ENCODE measurements at regions not wholly inside any gene's neighbourhood (a gene's known extent, or its start where the extent isn't known, plus 50 kb on each side); places are given as distances from the start of the nearest gene placed in this dataset.
A peak's percentile ranks its signal among the peaks of the same experiment; 100 is the strongest.

DNA sequence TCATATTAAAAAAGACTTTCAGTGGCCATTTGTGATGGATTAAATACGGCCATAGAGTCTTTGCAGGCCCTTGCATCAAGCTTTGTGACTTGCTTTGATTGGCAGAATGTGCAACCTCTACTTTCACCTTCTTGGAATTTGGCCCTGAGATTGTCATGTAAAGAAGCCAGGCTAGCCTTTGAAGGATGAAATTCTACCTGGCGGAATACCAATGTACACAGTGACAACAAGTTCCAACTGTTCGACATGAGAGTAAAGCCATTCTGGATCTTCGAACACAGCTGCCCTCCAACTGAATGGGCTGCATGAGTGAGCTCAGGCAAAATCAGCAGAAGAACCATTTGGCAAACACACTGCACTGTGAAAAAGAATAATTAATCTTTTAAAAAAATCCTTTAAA lies 321.3 kb downstream of the PHF14 start (continued):
- TF ChIP-seq, protein P1, sequence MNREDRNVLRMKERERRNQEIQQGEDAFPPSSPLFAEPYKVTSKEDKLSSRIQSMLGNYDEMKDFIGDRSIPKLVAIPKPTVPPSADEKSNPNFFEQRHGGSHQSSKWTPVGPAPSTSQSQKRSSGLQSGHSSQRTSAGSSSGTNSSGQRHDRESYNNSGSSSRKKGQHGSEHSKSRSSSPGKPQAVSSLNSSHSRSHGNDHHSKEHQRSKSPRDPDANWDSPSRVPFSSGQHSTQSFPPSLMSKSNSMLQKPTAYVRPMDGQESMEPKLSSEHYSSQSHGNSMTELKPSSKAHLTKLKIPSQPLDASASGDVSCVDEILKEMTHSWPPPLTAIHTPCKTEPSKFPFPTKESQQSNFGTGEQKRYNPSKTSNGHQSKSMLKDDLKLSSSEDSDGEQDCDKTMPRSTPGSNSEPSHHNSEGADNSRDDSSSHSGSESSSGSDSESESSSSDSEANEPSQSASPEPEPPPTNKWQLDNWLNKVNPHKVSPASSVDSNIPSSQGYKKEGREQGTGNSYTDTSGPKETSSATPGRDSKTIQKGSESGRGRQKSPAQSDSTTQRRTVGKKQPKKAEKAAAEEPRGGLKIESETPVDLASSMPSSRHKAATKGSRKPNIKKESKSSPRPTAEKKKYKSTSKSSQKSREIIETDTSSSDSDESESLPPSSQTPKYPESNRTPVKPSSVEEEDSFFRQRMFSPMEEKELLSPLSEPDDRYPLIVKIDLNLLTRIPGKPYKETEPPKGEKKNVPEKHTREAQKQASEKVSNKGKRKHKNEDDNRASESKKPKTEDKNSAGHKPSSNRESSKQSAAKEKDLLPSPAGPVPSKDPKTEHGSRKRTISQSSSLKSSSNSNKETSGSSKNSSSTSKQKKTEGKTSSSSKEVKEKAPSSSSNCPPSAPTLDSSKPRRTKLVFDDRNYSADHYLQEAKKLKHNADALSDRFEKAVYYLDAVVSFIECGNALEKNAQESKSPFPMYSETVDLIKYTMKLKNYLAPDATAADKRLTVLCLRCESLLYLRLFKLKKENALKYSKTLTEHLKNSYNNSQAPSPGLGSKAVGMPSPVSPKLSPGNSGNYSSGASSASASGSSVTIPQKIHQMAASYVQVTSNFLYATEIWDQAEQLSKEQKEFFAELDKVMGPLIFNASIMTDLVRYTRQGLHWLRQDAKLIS (CRISPR knock-in tag; IDR thresholded peaks at IDR 0.05), result no peak
- TF ChIP-seq ETV1 (tag; conservative IDR thresholded peaks at IDR 0.05; ENCODE audit: low read depth) (no peak), PHB (CRISPR knock-in tag; IDR thresholded peaks at IDR 0.05) (no peak), GABPB1 (CRISPR knock-in tag; IDR thresholded peaks at IDR 0.05) (no peak), PHF20 (IDR thresholded peaks at IDR 0.05; ENCODE audit: partially characterized antibody) (no peak), FOSL1 (tag; conservative IDR thresholded peaks at IDR 0.05) (no peak)

DNA sequence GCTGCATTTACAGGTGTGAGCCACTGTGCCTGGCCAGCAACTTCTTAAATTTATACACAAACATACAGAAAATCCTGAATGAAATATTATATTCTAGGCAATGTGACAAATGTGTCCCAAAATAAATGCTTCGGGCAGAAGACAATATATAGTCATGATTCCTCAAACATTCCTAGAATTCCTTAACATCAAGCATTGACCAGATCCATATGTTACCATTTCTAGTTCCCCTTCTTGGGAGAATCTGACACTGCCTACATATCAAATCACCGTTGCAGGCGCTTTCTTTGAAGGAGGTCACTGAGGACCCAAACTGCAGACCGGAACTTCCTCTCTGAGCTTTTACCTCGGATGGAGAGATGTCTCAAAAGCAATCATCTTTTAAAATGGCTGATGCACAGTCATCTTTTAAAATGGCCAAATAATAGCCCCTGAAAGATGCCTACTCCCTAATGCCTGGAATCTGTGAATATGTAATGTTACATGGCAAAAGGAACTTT lies 323.5 kb downstream of the PHF14 start:
- Histone ChIP-seq H3K4me2 (ENCODE audit: insufficient read depth, low read length) (no peak overlapping the region), H3K4me1 (replicated peaks in 1 of 2; ENCODE audit: control insufficient read depth in 2 of 2, insufficient read depth in 2 of 2, low read length in 2 of 2) (no peaks in the 10 kb centered on the region), H2AFZ (ENCODE audit: low read depth, low read length) (peak overlapping the region; percentile 44; the same call in 1 of the 2 replicates), H3K36me3 (ENCODE audit: control insufficient read depth, insufficient read depth, low read length) (no peaks in the 10 kb centered on the region), H3K4me3 (no peak overlapping the region), H3K9ac (ENCODE audit: insufficient read depth in 1 of 2, low read depth in 2 of 2, low read length in 2 of 2) (no peak overlapping the region), H3K9me3 (replicated peaks; ENCODE audit: control insufficient read depth, insufficient read depth, low read depth, low read length) (no peaks in the 10 kb centered on the region), H3K9me1 (ENCODE audit: control insufficient read depth, insufficient read depth, low read length) (no peaks in the 10 kb centered on the region), H3K27ac (ENCODE audit: extremely low read depth, low read depth, low read length) (no peak overlapping the region), H4K20me1 (replicated peaks; ENCODE audit: control insufficient read depth, insufficient read depth, low read length) (no peaks in the 10 kb centered on the region), H3K79me2 (ENCODE audit: control insufficient read depth, insufficient read depth, low read length) (no peaks in the 10 kb centered on the region), H3K27me3 (ENCODE audit: control insufficient read depth in 2 of 2, insufficient read depth in 2 of 2, low read length in 2 of 2) (no peaks in the 10 kb centered on the region)
- TF ChIP-seq TSC22D4 (tag; IDR thresholded peaks at IDR 0.05) (no peak), HDAC3 (IDR thresholded peaks at IDR 0.05; ENCODE audit: borderline replicate concordance, partially characterized antibody) (no peak), CREB1 (IDR thresholded peaks at IDR 0.05) (no peak), CREB1 (CRISPR knock-in tag; IDR thresholded peaks at IDR 0.05) (no peak), SLC30A9 (CRISPR knock-in tag; IDR thresholded peaks at IDR 0.05) (no peak), SAP30 (IDR thresholded peaks at IDR 0.05; ENCODE audit: borderline replicate concordance, insufficient read depth, low read depth, low read length, poor library complexity, severe bottlenecking) (no peak)
- TF ChIP-seq, protein P2, sequence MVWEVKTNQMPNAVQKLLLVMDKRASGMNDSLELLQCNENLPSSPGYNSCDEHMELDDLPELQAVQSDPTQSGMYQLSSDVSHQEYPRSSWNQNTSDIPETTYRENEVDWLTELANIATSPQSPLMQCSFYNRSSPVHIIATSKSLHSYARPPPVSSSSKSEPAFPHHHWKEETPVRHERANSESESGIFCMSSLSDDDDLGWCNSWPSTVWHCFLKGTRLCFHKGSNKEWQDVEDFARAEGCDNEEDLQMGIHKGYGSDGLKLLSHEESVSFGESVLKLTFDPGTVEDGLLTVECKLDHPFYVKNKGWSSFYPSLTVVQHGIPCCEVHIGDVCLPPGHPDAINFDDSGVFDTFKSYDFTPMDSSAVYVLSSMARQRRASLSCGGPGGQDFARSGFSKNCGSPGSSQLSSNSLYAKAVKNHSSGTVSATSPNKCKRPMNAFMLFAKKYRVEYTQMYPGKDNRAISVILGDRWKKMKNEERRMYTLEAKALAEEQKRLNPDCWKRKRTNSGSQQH (CRISPR knock-in tag; IDR thresholded peaks at IDR 0.05), result no peak
- POLR2A ChIA-PET, result interaction anchor here (1.1 kb wide), 1 partner anchor 16 kb away, joined by 4 read pairs; no protein-coding TSS in a partner anchor
- intact Hi-C loops (cut with micrococcal nuclease), result no loop called here
- ATAC-seq, result no peak
- CTCF ChIA-PET (ENCODE audit: low intra/inter-chr PET ratio), result no interaction called here
- no peak for FAIRE-seq
- in situ Hi-C loops (cut with MboI), result no loop called here
- WGBS (ENCODE audit: insufficient coverage, low coverage, missing lambda C conversion rate), result 35% methylated on average over 5 of the region's 5 CpGs
- BruUV-seq (replicated peaks), result no TSS peak
- no peak for DNase-seq (ENCODE audit: extremely low read depth in 1 of 4, low spot score in 3 of 4)
